ENCODE measurements at regions not wholly inside any gene's neighbourhood (a gene's known extent, or its start where the extent isn't known, plus 50 kb on each side); places are given as distances from the start of the nearest gene placed in this dataset.

GRCh38 chr13:36493046-36493445, 60.8 kb downstream of the CCNA1 start:
- DNase-seq: no peak
- no peaks in the 10 kb centered on the region for H3K4me1 ChIP-seq (ENCODE audit: control insufficient read depth, insufficient read depth, low read depth, low read length)
- H3K36me3 ChIP-seq (ENCODE audit: control insufficient read depth in 1 of 2, insufficient read depth in 2 of 2, low read depth in 1 of 2, low read length in 2 of 2): no peaks in the 10 kb centered on the region
- H3K4me2 ChIP-seq (ENCODE audit: low read length, poor library complexity, severe bottlenecking): no peak overlapping the region
- no peak overlapping the region for H2BK120ac ChIP-seq (ENCODE audit: low read depth, low read length)
- no peaks in the 10 kb centered on the region for H3K79me1 ChIP-seq (replicated peaks; ENCODE audit: low read length, poor library complexity, severe bottlenecking)
- WGBS: no CpG with 5 or more reads among the region's 1 CpG
- no peak overlapping the region for H2BK15ac ChIP-seq (ENCODE audit: low read depth, poor library complexity, severe bottlenecking)
- no peaks in the 10 kb centered on the region for H3K9me3 ChIP-seq (ENCODE audit: control insufficient read depth, low read length)
- H3K4me3 ChIP-seq (ENCODE audit: insufficient read depth in 1 of 2, low read depth in 1 of 2, low read length in 2 of 2): no peak overlapping the region
- H3K27me3 ChIP-seq (ENCODE audit: control insufficient read depth in 1 of 2, insufficient read depth in 1 of 2, low read length in 2 of 2): peaks cover 0 to 6% of the 10 kb centered on the region in 2 experiments
- H2AK5ac ChIP-seq (ENCODE audit: low read length, severe bottlenecking): no peak overlapping the region
- H4K91ac ChIP-seq (ENCODE audit: low read length): no peak overlapping the region
- no peak overlapping the region for H3K9ac ChIP-seq (ENCODE audit: low read length)
- H3K4ac ChIP-seq (ENCODE audit: low read depth in 1 of 2, low read length in 2 of 2): no peak overlapping the region
- no peak overlapping the region for H3K18ac ChIP-seq (ENCODE audit: low read depth in 1 of 2, low read length in 2 of 2)
- H2AFZ ChIP-seq (ENCODE audit: low read depth, low read length): no peak overlapping the region
- no peak overlapping the region for H3K23ac ChIP-seq (ENCODE audit: low read length in 2 of 2)
- no peak overlapping the region for H3K14ac ChIP-seq (ENCODE audit: low read length in 2 of 2)
- no peak overlapping the region for H3K27ac ChIP-seq (ENCODE audit: low read length, poor library complexity, severe bottlenecking)
- H2BK12ac ChIP-seq (ENCODE audit: low read length in 2 of 2): no peak overlapping the region
- H4K8ac ChIP-seq (ENCODE audit: low read length): no peak overlapping the region
- no peak overlapping the region for H2BK5ac ChIP-seq (ENCODE audit: low read depth, low read length, poor library complexity, severe bottlenecking)

DNA sequence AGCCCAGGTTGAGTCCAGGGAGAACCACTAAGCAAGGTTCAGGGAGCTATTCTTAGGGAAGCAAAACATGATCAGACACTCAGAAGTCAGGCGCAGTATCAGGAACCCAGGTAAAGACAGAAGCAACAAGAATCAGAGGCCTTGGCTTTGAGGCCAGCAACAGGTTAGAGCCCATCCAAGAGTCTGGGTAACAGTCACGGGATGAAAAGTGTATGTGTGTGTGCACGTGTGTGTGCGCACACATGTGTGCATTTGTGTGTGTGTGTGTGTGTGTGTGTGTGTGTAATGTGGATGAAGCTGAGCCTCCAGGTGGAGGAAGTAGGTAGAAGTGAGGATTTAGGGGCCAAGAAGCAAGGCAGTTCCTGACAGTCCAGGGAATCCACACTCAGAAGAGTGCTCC, 63.1 kb downstream of the CCNA1 start:
- no peak overlapping the region for H2BK12ac ChIP-seq (ENCODE audit: low read length in 2 of 2)
- H3K14ac ChIP-seq (ENCODE audit: low read length in 2 of 2): no peak overlapping the region
- H3K4ac ChIP-seq (ENCODE audit: low read depth in 1 of 2, low read length in 2 of 2): no peak overlapping the region
- no peak overlapping the region for H3K23ac ChIP-seq (ENCODE audit: low read length in 2 of 2)
- no peak overlapping the region for H2BK120ac ChIP-seq (ENCODE audit: low read depth, low read length)
- no peaks in the 10 kb centered on the region for H3K9me3 ChIP-seq (ENCODE audit: control insufficient read depth, low read length)
- DNase-seq: no peak
- no peak overlapping the region for H3K18ac ChIP-seq (ENCODE audit: low read depth in 1 of 2, low read length in 2 of 2)
- no peak overlapping the region for H2BK15ac ChIP-seq (ENCODE audit: low read depth, poor library complexity, severe bottlenecking)
- H2AK5ac ChIP-seq (ENCODE audit: low read length, severe bottlenecking): no peak overlapping the region
- H4K91ac ChIP-seq (ENCODE audit: low read length): no peak overlapping the region
- no peak overlapping the region for H2AFZ ChIP-seq (ENCODE audit: low read depth, low read length)
- 92% methylated on average over 4 of the region's 4 CpGs for WGBS
- no peaks in the 10 kb centered on the region for H3K79me1 ChIP-seq (replicated peaks; ENCODE audit: low read length, poor library complexity, severe bottlenecking)
- no peaks in the 10 kb centered on the region for H3K4me1 ChIP-seq (ENCODE audit: control insufficient read depth, insufficient read depth, low read depth, low read length)
- no peak overlapping the region for H3K4me2 ChIP-seq (ENCODE audit: low read length, poor library complexity, severe bottlenecking)
- H2BK5ac ChIP-seq (ENCODE audit: low read depth, low read length, poor library complexity, severe bottlenecking): no peak overlapping the region
- H3K27me3 ChIP-seq (ENCODE audit: control insufficient read depth in 1 of 2, insufficient read depth in 1 of 2, low read length in 2 of 2): peaks cover 0 to 6% of the 10 kb centered on the region in 2 experiments
- no peak overlapping the region for H3K4me3 ChIP-seq (ENCODE audit: insufficient read depth in 1 of 2, low read depth in 1 of 2, low read length in 2 of 2)
- H4K8ac ChIP-seq (ENCODE audit: low read length): no peak overlapping the region
- no peak overlapping the region for H3K27ac ChIP-seq (ENCODE audit: low read length, poor library complexity, severe bottlenecking)
- H3K36me3 ChIP-seq (ENCODE audit: control insufficient read depth in 1 of 2, insufficient read depth in 2 of 2, low read depth in 1 of 2, low read length in 2 of 2): no peaks in the 10 kb centered on the region
- no peak overlapping the region for H3K9ac ChIP-seq (ENCODE audit: low read length)

GRCh38 chr13:36509369-36509768, 77.1 kb downstream of the CCNA1 start:
- Histone ChIP-seq H3K9ac (ENCODE audit: low read length) (no peak overlapping the region), H3K4me2 (ENCODE audit: low read length, poor library complexity, severe bottlenecking) (no peak overlapping the region), H2BK15ac (ENCODE audit: low read depth, poor library complexity, severe bottlenecking) (no peak overlapping the region), H2BK120ac (ENCODE audit: low read depth, low read length) (no peak overlapping the region), H3K79me1 (replicated peaks; ENCODE audit: low read length, poor library complexity, severe bottlenecking) (no peaks in the 10 kb centered on the region), H4K8ac (ENCODE audit: low read length) (no peak overlapping the region), H3K18ac (ENCODE audit: low read depth in 1 of 2, low read length in 2 of 2) (no peak overlapping the region), H3K27me3 (ENCODE audit: control insufficient read depth in 1 of 2, insufficient read depth in 1 of 2, low read length in 2 of 2) (peaks cover 0 to under 1% of the 10 kb centered on the region in 2 experiments), H3K4ac (ENCODE audit: low read depth in 1 of 2, low read length in 2 of 2) (no peak overlapping the region), H3K23ac (ENCODE audit: low read length in 2 of 2) (no peak overlapping the region), H3K27ac (ENCODE audit: low read length, poor library complexity, severe bottlenecking) (no peak overlapping the region), H2AK5ac (ENCODE audit: low read length, severe bottlenecking) (no peak overlapping the region), H2BK5ac (ENCODE audit: low read depth, low read length, poor library complexity, severe bottlenecking) (no peak overlapping the region), H3K4me3 (ENCODE audit: insufficient read depth in 1 of 2, low read depth in 1 of 2, low read length in 2 of 2) (no peak overlapping the region), H4K91ac (ENCODE audit: low read length) (no peak overlapping the region), H3K9me3 (ENCODE audit: control insufficient read depth, low read length) (peaks cover 3% of the 10 kb centered on the region), H2BK12ac (ENCODE audit: low read length in 2 of 2) (no peak overlapping the region), H2AFZ (ENCODE audit: low read depth, low read length) (no peak overlapping the region), H3K36me3 (ENCODE audit: control insufficient read depth in 1 of 2, insufficient read depth in 2 of 2, low read depth in 1 of 2, low read length in 2 of 2) (no peaks in the 10 kb centered on the region), H3K14ac (ENCODE audit: low read length in 2 of 2) (no peak overlapping the region), H3K4me1 (ENCODE audit: control insufficient read depth, insufficient read depth, low read depth, low read length) (no peaks in the 10 kb centered on the region)
- DNase-seq: no peak
- 63% methylated on average over 1 of the region's 3 CpGs for WGBS

GRCh38 chr13:36512771-36513170, 80.5 kb downstream of the CCNA1 start:
- Histone ChIP-seq H3K4me2 (ENCODE audit: low read length, poor library complexity, severe bottlenecking) (no peak overlapping the region), H4K91ac (ENCODE audit: low read length) (no peak overlapping the region), H3K27ac (ENCODE audit: low read length, poor library complexity, severe bottlenecking) (no peak overlapping the region), H2AFZ (ENCODE audit: low read depth, low read length) (no peak overlapping the region), H3K18ac (ENCODE audit: low read depth in 1 of 2, low read length in 2 of 2) (no peak overlapping the region), H3K4me3 (ENCODE audit: insufficient read depth in 1 of 2, low read depth in 1 of 2, low read length in 2 of 2) (no peak overlapping the region), H3K9ac (ENCODE audit: low read length) (no peak overlapping the region), H2BK120ac (ENCODE audit: low read depth, low read length) (no peak overlapping the region), H3K23ac (ENCODE audit: low read length in 2 of 2) (no peak overlapping the region), H3K14ac (ENCODE audit: low read length in 2 of 2) (no peak overlapping the region), H2AK5ac (ENCODE audit: low read length, severe bottlenecking) (no peak overlapping the region), H2BK5ac (ENCODE audit: low read depth, low read length, poor library complexity, severe bottlenecking) (no peak overlapping the region), H3K4ac (ENCODE audit: low read depth in 1 of 2, low read length in 2 of 2) (no peak overlapping the region), H3K9me3 (ENCODE audit: control insufficient read depth, low read length) (no peaks in the 10 kb centered on the region), H3K4me1 (ENCODE audit: control insufficient read depth, insufficient read depth, low read depth, low read length) (no peaks in the 10 kb centered on the region), H2BK15ac (ENCODE audit: low read depth, poor library complexity, severe bottlenecking) (no peak overlapping the region), H4K8ac (ENCODE audit: low read length) (no peak overlapping the region), H3K36me3 (ENCODE audit: control insufficient read depth in 1 of 2, insufficient read depth in 2 of 2, low read depth in 1 of 2, low read length in 2 of 2) (no peaks in the 10 kb centered on the region), H3K79me1 (replicated peaks; ENCODE audit: low read length, poor library complexity, severe bottlenecking) (no peaks in the 10 kb centered on the region), H3K27me3 (ENCODE audit: control insufficient read depth in 1 of 2, insufficient read depth in 1 of 2, low read length in 2 of 2) (peaks cover 0 to 5% of the 10 kb centered on the region in 2 experiments), H2BK12ac (ENCODE audit: low read length in 2 of 2) (no peak overlapping the region)
- DNase-seq: no peak
- WGBS: 69% methylated on average over 4 of the region's 5 CpGs

Measured in mesenchymal stem cell (in vitro differentiated cells and primary cell).